Activated T-helper 1 cell treated with anti-CD3 and anti-CD28 coated beads, Interleukin-12 subunit alpha, Interleukin-12 subunit beta, Interleukin-2, Interleukin-4 antibody, amounts not matched to agents 30 ng/mL and 10 ng/mL and 1 ng/mL, durations not matched to agents 14 hours and 24 hours and 36 hours (primary cell): ENCODE measurements at regions not wholly inside any gene's neighbourhood (a gene's known extent, or its start where the extent isn't known, plus 50 kb on each side); places are given as distances from the start of the nearest gene placed in this dataset.

Source experiments
- DNase-seq: peaks from one replicate; pipeline ENCODE4 v3.0.0; 2021; ENCODE audit warnings: low spot score
- H3K27ac Mint-ChIP-seq: one replicate; pipeline ENCODE4 v1.8.0; 2021; ENCODE audit warnings: mild to moderate bottlenecking, mixed read lengths
- H3K27me3 Mint-ChIP-seq: one replicate; pipeline ENCODE4 v1.8.0; 2022; ENCODE audit warnings: mild to moderate bottlenecking, moderate library complexity, mixed read lengths; ENCODE audit not compliant: insufficient read depth
- H3K36me3 Mint-ChIP-seq: one replicate; pipeline ENCODE4 v1.8.0; 2021; ENCODE audit warnings: low read depth, mixed read lengths
- H3K4me1 Mint-ChIP-seq: one replicate; pipeline ENCODE4 v1.8.0; 2021; ENCODE audit warnings: low read depth, mixed read lengths
- H3K4me3 Mint-ChIP-seq: one replicate; pipeline ENCODE4 v1.8.0; 2021; ENCODE audit warnings: mild to moderate bottlenecking, moderate library complexity, mixed read lengths
- H3K9me3 Mint-ChIP-seq: one replicate; pipeline ENCODE4 v1.8.0; 2021; ENCODE audit warnings: mixed read lengths
- intact Hi-C: fragments of 100-400 bp; cut with micrococcal nuclease; formaldehyde crosslinking; loops from one replicate; pipeline ENCODE4 v1.15.1; 2024

DNA sequence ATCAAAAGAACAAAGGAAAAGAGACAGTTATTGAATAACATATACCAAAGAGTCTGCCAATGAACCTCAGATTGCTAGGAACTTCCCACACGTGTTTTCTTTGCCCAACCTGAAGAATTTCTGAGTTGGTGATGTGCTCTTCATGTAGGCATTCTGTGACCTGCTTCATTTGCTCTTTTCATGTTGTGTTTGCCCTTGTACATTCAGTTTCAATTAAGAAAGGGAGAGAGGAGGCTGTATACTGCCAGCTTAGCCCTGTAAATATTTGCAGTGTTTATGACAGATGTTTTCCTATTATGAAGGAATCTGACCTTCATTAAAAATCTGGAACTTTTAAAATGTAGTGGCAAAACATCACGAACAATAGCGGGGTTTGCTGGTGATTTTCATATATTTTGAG is 168.5 kb downstream of the GAS1 start:
- no peak overlapping the region for H3K4me3 Mint-ChIP-seq
- intact Hi-C loops = no loop called here
- no peaks in the 10 kb centered on the region for H3K9me3 Mint-ChIP-seq
- no peaks in the 10 kb centered on the region for H3K36me3 Mint-ChIP-seq
- no peaks in the 10 kb centered on the region for H3K4me1 Mint-ChIP-seq
- DNase-seq = no peak
- no peaks in the 10 kb centered on the region for H3K27me3 Mint-ChIP-seq
- no peak overlapping the region for H3K27ac Mint-ChIP-seq

DNA sequence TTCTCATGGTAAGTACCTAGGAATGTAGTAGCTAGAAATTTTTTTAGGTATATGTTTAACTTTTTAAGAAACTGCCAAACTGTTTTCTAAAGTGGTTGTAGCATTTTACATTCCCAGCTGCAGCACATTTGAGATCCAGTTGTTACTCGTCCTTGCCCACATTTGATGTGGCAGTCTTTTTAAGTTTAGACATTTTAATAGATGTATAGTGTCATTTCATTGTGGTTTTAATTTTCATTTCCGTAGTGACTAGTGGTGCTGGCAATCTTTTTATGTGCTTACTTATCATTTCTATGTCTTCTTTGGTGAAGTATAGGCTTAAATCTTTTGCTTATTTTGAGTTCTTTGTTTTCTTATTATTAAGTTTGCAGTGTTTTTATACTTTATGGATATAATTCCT is 171.6 kb downstream of the GAS1 start:
- intact Hi-C loops = no loop called here
- Mint-ChIP-seq H3K9me3 (no peaks in the 10 kb centered on the region), H3K4me3 (no peak overlapping the region), H3K36me3 (no peaks in the 10 kb centered on the region), H3K27ac (no peak overlapping the region), H3K27me3 (no peaks in the 10 kb centered on the region), H3K4me1 (no peaks in the 10 kb centered on the region)
- DNase-seq = no peak

DNA sequence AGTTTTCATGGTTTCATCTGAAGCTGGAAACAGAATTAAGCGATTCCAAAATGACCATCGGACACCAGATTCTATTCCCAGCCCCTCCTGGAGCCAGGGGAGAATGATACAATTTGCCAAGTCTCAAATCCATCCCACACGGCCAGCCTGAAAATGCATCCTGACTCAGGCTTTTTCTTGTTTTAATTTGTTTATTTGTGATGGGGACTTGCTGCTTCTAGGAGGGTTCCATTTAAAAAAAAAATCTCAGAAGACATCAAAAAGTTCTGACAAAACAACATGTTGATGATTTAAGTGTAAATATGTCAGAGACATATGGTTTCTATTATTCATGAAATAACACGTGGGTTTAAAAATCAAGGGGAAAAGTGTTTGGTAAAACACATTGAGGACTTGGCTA is 173.2 kb downstream of the GAS1 start:
- intact Hi-C loops = no loop called here
- Mint-ChIP-seq H3K27me3 (no peaks in the 10 kb centered on the region), H3K27ac (no peak overlapping the region), H3K4me3 (no peak overlapping the region), H3K4me1 (no peaks in the 10 kb centered on the region), H3K36me3 (no peaks in the 10 kb centered on the region), H3K9me3 (no peaks in the 10 kb centered on the region)
- no peak for DNase-seq

DNA sequence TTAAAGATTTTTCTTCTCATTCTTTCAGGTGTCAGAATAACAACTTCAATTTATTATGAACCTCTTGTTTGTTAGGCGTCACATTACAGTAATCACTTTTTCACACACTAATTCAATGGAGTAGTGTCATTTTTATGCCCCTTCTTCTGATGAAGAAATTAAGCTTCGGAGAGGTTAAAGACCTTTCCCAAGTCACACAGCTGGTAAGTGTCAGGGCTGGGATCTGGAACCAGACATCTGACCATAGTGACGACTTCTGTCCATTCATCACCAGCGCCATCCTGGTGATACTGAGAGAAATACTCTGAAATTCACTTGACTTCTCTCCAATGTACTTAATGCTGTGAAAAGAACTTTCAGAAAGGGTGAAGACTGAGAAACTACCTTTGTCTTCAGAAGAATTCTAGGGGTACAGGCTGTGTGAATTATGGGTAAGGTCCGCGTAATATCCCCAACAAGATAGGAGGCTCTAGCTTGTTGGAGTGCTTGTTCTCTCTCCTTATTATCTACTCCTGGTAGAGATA is 173.8 kb downstream of the GAS1 start:
- Mint-ChIP-seq H3K4me3 (no peak overlapping the region), H3K4me1 (no peaks in the 10 kb centered on the region), H3K27me3 (no peaks in the 10 kb centered on the region), H3K9me3 (no peaks in the 10 kb centered on the region), H3K27ac (no peak overlapping the region), H3K36me3 (no peaks in the 10 kb centered on the region)
- no peak for DNase-seq
- intact Hi-C loops = no loop called here

DNA sequence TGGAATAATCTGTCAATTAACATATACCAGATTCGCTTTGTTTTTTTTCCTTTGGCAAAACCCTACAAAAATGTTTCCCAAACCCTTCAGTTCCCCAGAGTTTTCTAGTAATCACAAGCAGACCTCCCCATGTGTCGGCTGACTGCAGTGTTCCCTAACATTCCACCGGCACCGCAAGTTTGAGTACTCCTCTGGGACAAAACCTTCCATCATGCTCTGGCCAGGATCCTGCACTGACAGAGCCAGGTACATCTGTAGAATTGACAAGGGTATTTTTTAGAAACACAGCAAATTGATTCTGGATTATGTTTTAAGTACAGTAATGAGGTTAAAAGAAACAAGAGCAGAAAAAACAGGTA is 174.7 kb downstream of the GAS1 start:
- no peaks in the 10 kb centered on the region for H3K4me1 Mint-ChIP-seq
- no peaks in the 10 kb centered on the region for H3K36me3 Mint-ChIP-seq
- H3K9me3 Mint-ChIP-seq = no peaks in the 10 kb centered on the region
- no peak for DNase-seq
- no peaks in the 10 kb centered on the region for H3K27me3 Mint-ChIP-seq
- H3K4me3 Mint-ChIP-seq = no peak overlapping the region
- no peak overlapping the region for H3K27ac Mint-ChIP-seq
- intact Hi-C loops = no loop called here

DNA sequence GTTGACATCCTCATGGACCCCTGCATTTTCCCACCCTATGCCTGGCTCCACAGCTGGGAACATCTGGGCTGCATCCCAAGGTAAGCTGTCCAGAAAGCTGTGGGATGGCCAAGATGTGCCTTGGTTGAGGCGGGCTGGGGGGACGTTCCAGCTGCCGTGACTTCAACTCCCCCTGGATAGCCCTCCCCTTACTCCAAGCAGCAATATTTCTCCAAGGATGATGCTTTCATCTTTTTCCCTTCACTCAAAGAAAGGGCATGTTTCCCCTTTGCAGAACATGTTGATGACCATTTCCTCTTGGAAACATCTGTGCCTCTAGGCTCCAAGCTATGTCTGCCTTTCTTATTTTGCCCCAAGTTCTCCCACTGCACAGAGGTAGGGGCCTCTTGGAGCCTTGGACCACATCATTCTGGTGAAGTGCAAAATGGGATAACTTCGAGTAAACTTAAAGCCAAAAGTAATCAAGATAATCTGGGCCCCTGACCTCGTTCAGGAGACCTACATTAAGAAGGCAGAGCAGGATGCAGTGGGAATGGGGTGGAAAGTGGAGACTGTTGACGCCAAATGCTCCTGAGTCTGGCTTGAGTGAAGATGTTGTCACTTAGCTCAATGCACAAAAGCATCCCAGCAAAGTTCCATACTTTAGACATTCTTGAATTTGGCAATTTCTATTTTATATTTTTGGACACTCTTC is 175.2 kb downstream of the GAS1 start:
- H3K36me3 Mint-ChIP-seq = no peaks in the 10 kb centered on the region
- H3K27ac Mint-ChIP-seq = no peak overlapping the region
- no peak for DNase-seq
- no peaks in the 10 kb centered on the region for H3K9me3 Mint-ChIP-seq
- intact Hi-C loops = no loop called here
- no peaks in the 10 kb centered on the region for H3K4me1 Mint-ChIP-seq
- no peaks in the 10 kb centered on the region for H3K27me3 Mint-ChIP-seq
- H3K4me3 Mint-ChIP-seq = no peak overlapping the region

DNA sequence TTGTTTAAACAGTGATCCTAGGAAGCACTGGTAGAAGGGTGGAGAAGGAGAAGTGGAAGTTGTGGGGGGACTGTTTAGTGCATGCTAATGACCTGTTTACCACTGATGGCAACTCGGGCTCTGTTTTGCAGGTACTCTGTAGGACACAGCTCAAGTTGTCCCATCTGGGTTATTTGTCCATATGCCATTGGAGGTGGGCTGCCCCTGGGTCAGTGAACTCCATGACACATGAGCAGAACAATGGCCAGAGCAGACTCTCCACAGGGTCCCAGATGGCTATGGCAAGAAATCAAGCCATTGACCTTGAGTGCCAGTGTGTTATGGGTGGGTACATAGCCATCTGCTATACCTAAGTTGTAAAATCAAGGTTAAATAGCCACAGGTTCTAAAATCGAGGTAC is 175.9 kb downstream of the GAS1 start:
- Mint-ChIP-seq H3K27me3 (no peaks in the 10 kb centered on the region), H3K4me3 (no peak overlapping the region), H3K9me3 (no peaks in the 10 kb centered on the region), H3K4me1 (no peaks in the 10 kb centered on the region), H3K27ac (no peak overlapping the region), H3K36me3 (no peaks in the 10 kb centered on the region)
- intact Hi-C loops = no loop called here
- no peak for DNase-seq

DNA sequence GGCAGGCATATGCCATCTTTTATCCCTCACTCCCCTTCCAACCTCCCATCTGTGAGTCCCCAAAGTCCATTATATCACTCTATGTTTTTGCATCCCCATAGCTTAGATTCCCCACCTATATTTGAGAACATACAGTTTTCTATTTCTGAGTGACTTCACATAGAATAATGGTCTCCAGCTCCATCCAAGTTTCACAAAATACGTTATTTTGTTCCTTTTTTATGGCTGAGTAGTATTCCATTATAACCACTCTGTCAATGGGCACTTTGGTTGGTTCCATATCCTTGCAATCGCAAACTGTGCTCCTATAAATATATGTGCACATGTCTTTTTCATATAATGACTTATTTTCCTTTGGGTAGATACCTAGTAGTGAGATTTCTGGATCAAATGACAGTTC is 178.6 kb downstream of the GAS1 start:
- Mint-ChIP-seq H3K27me3 (no peaks in the 10 kb centered on the region), H3K27ac (no peak overlapping the region), H3K4me3 (no peak overlapping the region), H3K36me3 (no peaks in the 10 kb centered on the region), H3K9me3 (no peaks in the 10 kb centered on the region), H3K4me1 (no peaks in the 10 kb centered on the region)
- no peak for DNase-seq
- intact Hi-C loops = no loop called here

DNA sequence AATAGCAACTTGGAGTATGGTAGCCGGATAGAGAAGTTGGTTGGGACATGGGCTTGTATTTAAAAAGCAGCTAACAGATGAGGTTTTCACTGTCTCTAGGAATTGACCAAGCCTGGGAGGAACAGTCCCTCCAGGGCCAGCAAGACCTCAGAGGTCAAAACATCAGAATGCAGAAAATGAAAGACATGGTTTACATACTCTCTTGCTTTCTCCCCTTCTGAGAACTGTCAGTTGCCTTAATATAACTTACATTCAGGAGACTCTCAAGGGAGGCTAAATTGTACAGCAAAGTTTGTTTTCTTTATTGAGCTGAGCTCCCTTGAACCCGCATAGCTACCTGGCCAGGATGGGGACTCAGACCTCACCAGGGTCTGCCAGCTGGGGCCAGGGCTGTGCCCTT is 179.3 kb downstream of the GAS1 start:
- Mint-ChIP-seq H3K9me3 (no peaks in the 10 kb centered on the region), H3K4me1 (no peaks in the 10 kb centered on the region), H3K36me3 (no peaks in the 10 kb centered on the region), H3K27me3 (no peaks in the 10 kb centered on the region), H3K4me3 (no peak overlapping the region), H3K27ac (no peak overlapping the region)
- intact Hi-C loops = no loop called here
- DNase-seq = no peak

DNA sequence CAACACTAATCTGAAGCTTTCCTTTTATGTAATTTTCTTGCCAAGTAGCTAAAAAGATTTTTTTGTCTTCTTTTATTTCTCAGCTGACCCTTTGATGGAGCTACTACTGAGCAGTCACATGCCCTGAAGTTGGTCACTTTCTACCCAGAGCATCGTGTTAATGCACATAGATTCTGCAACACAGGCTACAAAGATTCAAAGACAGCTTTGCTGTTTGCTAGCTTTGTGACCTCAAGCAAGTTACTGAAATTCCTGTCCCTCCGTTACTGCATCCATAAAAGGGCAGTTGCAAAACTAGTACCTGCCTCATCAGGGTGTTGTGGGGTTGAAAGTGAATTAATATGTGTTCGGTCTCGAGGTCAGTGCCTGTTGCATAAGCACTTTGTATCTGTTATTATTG is 179.9 kb downstream of the GAS1 start:
- no peak for DNase-seq
- Mint-ChIP-seq H3K36me3 (no peaks in the 10 kb centered on the region), H3K4me3 (no peak overlapping the region), H3K27me3 (no peaks in the 10 kb centered on the region), H3K27ac (no peak overlapping the region), H3K9me3 (no peaks in the 10 kb centered on the region), H3K4me1 (no peaks in the 10 kb centered on the region)
- intact Hi-C loops = no loop called here

DNA sequence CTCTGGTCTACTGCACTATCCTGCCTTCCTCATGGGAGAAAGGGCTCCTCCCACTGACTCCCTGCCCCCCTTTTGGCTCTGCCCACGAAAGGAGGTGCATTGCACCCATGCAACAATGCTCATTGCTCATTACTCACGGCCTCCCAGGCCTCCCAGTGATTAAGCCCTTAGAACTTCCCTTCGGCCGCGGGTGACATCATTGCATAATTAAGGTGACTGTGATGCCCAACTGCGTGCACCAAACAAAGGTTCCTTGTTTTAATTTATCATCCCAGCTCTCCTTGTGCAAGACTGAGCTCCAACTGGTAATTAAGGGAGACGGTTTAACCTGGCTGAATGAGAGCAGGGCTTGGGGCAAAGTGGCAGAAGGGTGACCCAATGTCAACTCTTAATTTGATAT is 180.4 kb downstream of the GAS1 start:
- H3K4me3 Mint-ChIP-seq = no peak overlapping the region
- no peaks in the 10 kb centered on the region for H3K27me3 Mint-ChIP-seq
- H3K9me3 Mint-ChIP-seq = no peaks in the 10 kb centered on the region
- no peak overlapping the region for H3K27ac Mint-ChIP-seq
- intact Hi-C loops = no loop called here
- no peak for DNase-seq
- no peaks in the 10 kb centered on the region for H3K4me1 Mint-ChIP-seq
- H3K36me3 Mint-ChIP-seq = no peaks in the 10 kb centered on the region

DNA sequence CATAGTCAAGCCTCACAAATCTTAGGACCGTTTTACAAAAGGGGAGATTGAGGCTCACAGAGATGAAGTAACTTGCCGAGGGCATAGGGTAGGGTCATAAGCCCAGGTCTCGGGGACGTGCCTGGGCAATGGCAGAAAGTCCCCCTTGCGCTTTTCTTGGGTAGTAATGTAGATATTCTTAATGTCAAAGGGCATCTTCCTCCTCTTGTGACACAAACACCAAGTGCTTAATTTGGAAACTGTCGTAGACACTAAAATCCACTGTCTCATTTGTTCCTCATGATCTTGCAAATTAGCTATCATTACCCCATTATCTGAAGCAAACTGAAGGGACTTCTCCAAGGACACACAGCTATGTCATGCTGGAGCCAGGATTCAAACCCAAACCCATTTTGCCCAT is 180.8 kb downstream of the GAS1 start:
- intact Hi-C loops = no loop called here
- no peak overlapping the region for H3K27ac Mint-ChIP-seq
- H3K4me1 Mint-ChIP-seq = no peaks in the 10 kb centered on the region
- H3K27me3 Mint-ChIP-seq = no peaks in the 10 kb centered on the region
- no peak overlapping the region for H3K4me3 Mint-ChIP-seq
- no peaks in the 10 kb centered on the region for H3K36me3 Mint-ChIP-seq
- no peaks in the 10 kb centered on the region for H3K9me3 Mint-ChIP-seq
- no peak for DNase-seq

DNA sequence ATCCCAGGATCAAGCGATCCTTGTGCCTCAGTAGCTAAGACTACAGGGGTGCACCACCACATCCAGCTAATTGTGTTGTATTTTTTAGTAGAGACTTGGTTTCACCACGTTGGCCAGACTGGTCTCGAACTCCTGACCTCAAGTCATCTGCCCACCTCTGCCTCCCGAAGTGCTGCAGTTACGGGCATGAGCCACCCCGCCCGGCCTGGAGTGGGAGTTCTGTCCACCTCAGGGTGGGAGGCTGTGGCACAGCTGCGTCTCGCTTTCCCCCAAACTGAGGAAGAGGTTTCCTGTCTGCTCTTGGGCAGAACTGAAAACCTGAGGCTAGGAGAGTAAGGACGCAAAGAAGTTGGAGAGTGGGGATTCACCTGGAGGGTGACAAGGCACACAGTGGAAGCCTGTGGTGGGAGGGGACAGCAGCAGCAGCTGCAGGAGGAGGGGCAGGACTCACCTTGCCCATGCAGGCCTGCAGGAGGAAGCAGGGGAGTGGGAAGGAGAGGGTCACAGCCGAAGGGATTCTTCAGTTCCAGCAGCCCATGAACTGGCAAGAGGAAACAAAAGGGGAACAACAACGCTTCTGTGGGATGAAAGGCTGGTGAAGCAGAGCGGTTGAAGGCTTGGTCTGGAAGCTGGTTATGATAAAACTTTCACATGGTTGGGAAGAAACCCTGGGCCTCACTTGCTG is 181.4 kb downstream of the GAS1 start:
- intact Hi-C loops = no loop called here
- Mint-ChIP-seq H3K36me3 (no peaks in the 10 kb centered on the region), H3K9me3 (no peaks in the 10 kb centered on the region), H3K27me3 (no peaks in the 10 kb centered on the region), H3K4me3 (no peak overlapping the region), H3K27ac (no peak overlapping the region), H3K4me1 (no peaks in the 10 kb centered on the region)
- no peak for DNase-seq
